NCI-H1417 (cell line): ENCODE measurements at regions not wholly inside any gene's neighbourhood (a gene's known extent, or its start where the extent isn't known, plus 50 kb on each side); places are given as distances from the start of the nearest gene placed in this dataset.
"Not testable (repeated sequence)": the region's sequence is repeated elsewhere in the genome, so short reads cannot be mapped to it uniquely, and the experiment has no call there.

Experiments used
- DNase-seq, 3 experiments: peaks; one replicate each; lab custom pipeline; 2025; lab: John Stamatoyannopoulos, UW

DNA sequence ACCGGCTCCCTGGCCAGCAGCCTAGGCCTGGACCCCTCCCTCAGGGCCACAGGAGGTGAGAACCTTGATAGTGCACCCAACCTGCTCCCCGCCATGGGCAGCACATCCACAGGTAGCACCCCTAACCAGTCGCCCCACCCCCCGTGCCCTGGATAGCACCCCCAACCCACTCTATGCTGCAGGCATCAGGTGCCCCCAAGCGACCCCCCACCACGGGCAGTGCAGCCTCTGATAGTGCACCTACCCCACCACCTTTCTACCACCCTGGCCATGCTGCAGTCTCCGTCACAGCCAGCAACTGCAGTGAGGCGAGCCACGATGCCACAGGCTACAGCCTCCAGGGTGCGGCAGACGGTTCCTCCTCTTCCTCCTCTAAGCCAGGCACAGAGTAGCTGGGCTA lies 55.6 kb downstream of the SOWAHC start:
- no peak for DNase-seq

DNA sequence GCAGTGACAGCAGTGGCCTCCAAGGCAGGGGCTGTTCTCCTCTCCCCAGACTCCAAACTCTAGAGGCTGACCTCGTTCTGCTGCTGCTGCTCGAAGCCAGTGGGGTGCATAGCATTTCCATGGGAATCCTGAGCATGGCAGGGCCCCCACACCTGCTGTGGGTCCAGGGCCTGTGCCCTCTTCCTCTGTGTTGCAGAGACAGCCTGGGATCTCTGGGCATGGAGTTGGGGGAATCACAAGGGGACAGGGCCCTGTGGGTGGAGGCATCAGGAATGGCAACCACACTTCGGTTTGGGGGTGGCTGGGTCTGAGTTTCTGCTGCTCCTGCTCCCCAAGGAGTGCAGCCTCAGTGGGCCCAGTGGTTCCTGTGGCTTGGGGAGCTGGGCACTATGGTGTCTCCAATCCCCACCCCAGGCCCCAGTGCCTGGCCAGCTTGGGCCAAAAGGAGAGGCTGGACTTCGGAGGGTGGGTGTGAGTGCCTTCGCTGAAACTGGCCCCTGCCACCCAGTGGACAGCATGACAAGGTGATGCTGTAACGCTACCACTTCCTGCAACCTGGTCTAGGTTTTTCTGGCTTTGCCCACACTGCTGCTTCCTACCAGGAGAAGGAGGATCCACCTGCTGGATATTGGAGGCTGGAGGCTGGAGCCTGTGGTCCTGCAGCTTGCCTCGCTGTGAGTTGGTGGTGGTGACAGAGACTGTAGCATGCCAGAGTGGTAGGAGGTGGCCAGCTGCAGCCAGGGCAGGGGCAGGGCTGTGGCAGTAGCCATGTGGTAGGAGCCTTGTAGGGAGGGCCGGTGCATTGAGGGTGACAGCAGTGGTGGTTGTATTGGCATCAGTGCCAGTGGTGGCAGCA lies 56.6 kb downstream of the SOWAHC start:
- DNase-seq: no peak

DNA sequence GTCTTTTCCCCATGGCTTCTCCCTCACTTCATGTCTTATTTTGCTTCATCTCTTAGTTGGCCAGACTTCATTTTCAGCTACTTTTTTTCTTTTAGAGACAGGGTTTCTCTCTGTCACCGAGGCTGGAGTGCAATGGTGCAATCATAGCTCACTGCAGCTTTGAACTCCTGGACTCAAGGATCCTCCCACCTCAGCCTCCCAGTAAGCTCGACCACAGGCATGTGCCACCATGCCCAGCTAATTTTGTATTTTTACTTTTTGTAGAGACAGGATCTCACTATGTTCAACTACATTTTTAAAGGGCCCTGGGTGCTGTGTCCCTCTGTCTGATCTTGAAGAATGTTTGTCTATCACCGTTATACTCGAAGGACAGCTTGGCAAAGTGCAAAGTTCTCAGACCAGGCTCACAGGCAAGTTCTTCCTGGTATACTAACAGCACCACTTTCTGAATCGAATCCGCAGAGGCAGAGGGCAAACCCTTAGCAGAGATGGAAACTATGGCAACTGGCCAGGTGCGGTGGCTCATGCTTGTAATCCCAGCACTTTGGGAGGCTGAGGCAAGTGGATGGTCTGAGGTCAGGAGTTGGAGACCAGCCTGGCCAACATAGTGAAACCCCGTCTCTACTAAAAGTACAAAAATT lies 60.9 kb downstream of the SOWAHC start:
- peak in 1 of 3 experiments; percentile 5 for DNase-seq

DNA sequence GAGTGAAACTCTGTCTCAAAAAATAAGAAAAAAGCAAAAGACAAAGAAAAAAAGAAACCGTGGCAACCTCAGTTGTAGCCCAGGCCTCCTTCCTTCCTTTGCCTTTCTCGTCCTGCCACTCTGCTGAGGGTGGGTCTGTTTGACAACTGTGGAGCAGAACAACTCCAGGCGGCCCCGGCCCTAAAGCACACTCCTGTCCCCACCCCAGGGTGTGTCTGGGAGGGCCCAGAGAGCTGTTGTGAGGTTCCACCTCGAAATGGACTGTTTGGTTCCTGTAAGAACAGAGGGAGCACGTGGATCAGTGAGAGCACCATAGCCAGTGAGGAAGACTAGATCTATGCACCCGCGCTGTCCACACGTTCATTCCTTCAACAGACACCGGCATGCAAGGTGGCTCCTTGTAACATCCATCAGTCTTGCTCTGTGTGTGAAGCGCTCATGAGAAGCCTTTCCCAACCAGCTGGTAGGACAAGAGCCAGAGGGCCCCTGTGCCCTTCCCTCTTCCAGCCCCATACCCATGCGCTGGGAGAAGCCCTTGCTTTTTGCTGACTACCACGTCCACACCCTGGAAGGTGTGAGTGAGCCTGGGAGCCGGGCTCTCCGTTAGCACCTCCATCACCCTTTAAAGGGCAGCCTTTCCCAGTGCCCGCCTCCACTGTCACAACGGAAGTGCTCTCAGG lies 61.6 kb downstream of the SOWAHC start:
- DNase-seq: no peak

DNA sequence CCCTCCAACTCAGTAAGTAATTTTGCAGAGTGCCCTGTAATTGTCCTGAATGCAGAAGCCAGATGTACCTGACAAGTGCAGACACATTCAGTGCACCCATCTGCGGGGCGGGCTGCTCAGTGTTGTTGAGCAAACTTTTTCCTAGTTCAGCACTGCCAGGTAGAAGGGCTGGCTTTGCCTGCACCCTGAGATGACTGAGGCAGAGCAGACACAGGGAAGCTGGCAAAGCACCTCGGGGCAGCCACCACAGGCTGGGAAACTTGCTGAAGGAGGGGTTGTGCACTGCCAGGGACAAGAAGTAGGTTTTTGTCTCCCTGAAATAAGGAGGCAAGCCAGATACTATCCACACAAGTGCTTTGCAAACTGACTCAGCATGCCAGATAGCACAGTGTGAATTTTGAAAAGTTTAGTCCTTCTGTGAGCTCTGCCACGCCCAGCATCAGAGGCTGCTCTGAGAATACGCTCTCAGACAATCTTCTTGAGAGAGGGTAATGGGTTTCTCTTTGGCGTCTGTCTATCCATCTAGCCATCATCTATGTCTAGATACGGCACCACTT lies 62.3 kb downstream of the SOWAHC start:
- peak; percentile 5 to 56 (median 6) for DNase-seq

DNA sequence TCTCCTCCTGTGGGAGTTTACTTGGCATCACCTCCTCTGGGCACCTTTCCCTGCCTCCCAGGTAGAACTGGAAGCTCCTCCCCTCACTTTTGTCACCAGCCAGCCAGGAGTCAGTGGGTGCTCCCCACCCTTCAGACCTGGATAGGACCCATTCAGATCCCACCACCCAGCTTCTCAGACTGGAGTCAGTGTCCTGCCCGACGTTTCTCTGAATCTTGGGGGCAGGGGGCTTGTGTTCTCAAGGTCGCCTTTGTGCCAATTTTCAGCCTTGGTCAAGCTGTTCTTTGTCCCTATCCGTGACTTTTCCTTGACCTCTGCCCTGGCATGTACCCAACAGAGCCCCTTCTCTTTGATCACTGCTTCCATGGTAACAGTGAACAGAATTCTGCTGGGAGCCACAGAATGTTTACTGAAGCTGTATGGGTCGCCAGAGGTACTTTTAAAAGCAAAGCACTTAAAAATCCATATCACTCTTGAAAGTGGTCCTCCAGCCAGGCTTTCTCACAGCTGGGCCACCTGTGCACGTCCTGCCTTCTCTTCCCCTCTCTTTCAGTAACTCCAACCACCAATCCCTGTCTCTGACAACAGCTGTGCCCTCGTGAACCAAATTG lies 63.1 kb downstream of the SOWAHC start:
- DNase-seq: peak; percentile 33 to 70 (median 41)

DNA sequence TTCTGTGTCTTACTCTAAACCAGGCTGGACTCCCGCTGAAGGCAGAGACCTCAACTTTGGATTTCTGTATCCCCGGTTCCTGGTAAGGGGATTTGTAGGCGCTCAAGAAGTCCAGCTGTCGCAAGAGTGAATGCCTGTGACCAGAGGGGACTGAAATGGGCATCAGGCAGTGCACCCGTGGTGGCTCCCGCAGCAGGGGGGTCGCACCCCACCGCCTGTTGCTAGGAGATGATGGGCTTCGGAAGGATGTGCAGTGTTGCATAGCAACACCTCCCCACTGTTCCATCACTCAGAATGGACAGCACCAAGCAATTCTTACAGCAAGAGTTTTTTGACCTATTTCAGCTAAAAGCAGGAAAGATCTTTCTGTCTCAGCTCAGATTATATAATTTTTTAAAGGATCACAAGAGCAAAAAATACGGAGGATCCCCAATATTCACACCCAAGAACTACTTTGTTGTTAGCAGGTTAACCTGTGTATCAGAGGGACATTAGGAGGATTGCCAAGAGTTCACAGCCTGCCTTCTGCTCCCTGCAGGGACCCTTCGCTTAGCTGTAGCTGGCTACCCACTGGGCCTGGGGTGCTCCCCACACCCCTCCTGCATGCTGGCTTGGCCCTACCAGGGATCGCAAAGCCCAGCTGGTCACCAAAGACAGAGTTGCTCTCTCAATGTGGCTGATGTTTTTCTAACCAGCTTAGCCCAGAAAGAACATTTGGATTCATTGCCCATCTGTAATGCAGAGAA lies 63.8 kb downstream of the SOWAHC start:
- DNase-seq: peak in 2 of 3 experiments; percentile 47 to 77

DNA sequence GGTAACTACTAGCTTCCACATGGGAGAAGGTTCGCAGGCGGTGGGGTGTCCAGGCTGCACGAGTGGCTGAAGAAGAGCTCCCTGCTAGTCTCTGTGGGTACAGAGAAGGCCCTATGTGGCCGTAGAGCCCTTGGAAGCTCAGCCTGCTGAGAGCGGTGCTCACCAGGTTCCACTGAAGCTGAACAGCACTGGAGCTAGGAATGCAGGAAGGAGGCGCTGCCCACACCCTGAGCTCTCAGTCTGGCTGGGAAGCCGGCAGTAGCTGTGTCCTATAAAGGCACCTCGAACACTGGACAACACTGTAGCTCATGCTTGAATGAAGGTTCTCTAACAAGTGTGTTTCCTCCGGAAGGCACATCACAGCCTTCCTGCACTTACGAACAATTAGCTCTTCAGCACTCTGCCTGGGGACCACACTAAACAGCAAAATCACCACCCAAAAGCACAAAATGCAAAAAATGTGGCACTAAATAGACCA lies 64.6 kb downstream of the SOWAHC start:
- DNase-seq: not testable (repeated sequence)

DNA sequence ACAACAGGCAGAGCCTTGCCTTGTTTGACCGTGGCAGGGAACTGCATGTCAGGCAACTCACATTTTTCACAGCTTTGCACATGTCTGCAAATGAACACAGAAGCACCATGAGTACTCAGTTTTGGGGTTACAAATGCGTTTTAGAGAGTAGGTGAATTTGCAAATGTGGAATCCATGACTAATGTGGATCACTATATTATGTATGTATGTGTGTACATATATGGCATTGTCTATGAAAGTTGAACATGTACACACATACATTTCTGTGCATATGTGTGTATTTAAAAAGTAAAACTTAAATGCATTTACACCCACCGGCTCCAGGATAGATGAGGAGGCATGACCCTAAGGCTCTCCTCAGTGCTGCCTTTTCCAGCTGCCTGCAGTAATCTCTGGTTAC lies 65.1 kb downstream of the SOWAHC start:
- DNase-seq: no peak

DNA sequence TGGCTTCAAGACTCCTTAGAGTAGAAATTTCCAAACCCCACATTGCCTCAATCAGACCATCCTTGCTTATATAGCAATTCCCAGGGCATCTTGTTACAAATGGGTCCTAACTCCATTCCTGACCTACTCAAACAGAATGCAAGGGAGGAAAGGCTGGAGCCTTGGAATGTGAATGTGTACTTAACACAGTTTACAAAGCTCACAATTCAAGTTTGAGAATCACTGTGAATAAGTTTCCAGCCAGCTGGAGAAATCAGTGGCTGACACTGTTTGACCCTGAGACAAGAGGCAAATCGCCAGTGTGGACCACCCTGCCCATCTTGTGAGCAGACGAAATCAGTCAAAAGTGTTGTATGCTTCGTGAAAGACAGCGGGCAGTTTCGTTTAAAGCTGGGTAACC lies 65.5 kb downstream of the SOWAHC start:
- no peak for DNase-seq

DNA sequence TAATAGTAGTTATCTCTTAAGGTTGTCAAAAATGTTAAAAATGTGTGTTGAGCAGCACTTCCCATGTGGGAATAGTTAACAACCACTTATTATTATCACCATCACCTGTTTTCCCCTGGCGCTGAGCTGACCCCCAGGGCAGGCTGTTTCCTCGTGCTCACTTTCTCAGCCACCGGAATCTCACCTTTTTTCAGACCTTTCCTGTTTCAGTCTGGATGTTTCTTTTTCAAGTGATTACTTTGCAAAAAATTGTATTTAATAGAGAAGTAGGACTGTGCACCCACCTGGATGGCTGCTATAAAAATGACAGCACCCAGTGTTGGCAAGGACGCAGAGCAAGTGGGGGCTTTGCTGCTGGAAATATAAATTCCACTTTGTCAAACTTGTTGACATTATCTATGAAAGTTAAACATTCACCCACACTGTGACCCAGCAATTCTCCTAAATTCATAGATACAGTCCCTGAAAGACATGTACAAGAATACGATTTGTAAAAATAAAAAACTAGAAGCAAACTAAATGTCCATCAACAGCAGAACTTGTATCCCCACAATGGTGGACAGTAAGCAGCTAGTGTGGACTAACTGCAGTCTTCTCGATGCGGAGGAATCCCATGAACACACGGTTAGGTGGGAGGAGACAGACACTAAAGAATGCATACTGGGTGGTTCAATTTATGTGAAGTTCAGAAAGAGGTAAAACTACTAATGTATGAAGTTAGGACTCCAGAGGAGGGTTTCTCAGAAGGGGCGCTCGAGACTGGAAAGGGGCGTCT lies 66.5 kb downstream of the SOWAHC start:
- no peak for DNase-seq

DNA sequence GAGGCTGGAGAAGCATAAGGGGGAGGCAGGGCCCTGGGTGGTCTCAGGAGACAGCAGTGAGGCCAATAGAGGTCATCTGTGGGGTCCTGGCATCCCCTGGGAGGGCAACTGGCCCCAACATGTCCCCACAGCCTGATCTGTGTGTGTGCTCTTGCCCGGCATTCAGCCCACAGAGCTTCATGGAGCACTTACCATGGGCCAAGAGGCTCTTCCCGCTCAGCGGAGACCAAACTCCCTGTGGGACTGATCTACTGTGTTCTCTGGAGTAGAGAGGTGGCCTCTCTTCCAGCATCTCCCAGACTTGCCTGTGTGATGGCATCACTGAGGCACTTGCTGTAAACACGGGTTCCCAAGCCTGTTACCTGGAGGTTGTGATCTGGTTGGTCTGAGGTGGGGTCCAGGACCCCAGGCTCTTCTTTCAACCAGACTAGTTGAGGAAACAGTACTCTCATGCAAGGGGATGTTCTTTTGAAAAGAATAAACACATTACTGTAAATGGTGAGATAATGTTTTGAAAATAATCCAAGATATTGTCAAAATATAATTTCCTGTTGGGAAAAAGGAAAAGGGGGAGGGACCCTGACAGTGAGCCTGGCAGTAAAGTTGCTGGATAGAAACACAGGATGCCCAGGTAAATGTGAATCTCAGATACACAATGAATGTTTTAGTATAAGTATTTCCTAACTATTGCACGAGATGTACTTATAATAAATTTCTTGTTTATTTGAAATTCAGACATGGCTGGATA lies 67.6 kb downstream of the SOWAHC start:
- no peak for DNase-seq

DNA sequence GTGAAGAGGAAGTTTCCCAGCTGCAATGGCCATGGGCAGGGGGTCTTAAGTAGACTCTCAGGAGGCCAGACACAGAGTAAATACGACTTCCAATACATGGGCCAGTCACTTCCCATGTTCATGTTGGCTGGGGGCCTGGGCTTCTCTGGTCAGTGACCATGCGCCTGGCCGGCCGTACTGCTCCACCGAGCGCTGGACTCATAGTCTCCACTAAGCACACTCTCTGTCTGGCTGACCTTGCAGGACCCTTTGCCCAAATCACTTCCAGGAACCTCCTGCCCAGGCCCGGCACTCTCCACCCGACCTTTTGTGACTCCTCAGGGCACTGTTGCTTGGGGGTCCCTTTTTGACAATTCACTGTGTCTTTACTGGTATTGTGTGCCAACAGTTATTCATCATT lies 69.3 kb downstream of the SOWAHC start:
- no peak for DNase-seq

DNA sequence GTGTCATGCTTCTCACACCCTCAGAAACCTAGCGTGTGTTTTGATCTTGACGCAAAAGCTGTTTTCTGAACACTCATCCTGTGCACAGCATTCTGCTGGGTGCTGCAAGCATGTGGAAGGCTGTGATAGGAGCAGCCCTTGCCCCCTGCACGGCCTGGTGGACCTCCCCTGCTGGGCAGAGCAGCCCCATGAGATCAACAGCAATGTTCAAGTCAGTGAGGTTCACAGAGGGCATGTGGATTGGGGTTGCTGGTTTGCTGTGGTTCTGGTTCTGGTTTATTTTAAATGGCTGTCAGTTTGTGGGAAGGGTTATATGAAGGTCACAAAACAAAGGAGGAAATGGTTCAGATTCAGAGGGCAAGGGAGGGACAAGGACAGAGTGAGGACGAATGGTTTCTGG lies 71.3 kb downstream of the SOWAHC start:
- DNase-seq: no peak

DNA sequence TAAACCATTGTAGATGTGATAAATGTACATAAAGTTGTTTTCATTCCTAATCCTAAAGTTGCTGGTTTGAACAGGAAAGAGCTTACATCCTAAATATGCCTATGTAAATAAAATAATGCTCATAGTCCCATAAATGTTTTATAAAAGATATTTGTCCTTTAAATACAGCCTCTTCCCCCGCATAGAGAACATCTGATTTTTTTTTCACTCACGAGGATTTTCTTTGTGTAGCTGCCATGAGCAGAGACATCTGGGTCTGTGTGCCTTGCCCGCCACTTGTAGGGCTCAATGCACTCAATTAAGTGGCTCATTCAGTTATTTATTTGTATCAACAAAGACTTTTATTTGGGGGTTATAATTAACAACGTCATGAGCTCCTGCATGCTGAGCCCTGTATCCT lies 72.8 kb downstream of the SOWAHC start:
- DNase-seq: peak in 1 of 3 experiments; percentile 59

DNA sequence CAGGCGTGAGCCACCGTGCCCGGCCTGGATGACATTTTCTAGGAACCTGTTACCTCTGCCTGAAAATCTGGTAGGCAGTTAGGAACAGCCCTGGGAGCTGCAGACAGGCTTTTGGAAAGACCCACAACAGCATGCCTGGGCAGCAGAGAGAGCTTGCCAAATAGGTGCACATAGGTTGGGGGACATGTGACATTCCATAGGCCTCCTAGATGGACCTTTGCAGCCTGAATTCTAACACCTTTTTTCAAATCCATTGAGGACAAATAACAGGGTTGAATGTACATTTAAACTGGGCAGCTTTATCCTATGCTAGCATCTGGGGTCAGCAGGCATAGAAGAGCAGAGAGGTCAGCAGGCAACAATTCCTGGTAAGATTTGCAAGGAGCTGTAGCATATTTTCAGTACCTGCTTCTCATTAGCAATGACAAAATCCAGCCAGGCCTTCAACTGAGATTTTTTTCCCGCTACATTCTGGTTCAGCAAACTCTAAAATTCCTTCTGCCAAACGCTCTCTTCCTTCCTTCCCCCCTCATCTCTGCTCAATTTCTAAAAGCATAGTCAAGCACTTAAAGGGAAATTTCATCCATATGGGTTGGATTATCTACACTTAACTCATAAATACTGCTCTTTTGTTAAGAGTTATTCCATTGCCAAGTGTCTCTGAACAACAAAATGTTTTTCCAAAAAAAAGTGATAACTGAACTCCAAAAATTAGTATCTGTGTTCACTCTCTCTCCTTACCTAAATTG lies 75.2 kb downstream of the SOWAHC start:
- DNase-seq: no peak

DNA sequence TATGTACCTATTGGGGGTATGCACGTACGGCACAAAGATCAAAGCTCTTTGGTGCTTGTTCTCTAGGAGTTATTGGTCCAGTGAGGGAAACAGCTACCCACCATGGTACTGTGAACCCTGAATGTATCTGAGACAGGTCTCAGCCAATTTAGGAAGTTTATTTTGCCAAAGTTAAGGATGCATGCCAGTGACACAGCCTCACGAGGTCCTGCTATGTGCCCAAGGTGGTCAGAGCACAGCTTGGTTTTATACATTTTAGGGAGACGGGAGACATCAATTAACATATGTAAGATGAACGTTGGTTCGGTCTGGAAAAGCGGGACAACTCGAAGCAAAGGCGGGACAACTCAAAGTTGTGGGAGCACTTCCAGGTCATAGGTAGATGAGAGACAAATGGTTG lies 75.8 kb downstream of the SOWAHC start:
- DNase-seq: no peak

DNA sequence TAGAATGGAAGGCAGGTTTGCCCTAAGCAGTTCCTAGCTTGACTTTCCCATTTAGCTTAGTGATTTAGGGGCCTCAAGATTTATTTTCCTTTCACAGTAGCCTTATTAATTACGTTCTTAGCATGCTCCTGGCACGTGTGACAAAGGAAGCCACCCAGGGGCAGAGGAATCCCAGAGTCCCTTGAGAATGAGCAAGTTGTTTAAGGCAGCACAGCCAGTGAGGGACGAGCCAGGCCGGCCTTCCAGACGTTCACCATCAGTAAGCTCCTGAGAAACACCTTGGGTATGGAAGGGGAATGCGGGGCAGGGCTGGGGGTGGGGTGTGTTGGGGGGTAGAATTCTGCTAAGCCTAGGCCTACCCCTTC lies 76.3 kb downstream of the SOWAHC start:
- DNase-seq: no peak
